Neural progenitor cell (in vitro differentiated cells): ENCODE measurements at regions not wholly inside any gene's neighbourhood (a gene's known extent, or its start where the extent isn't known, plus 50 kb on each side); places are given as distances from the start of the nearest gene placed in this dataset.

Experiments
- DNase-seq: peaks from one replicate; pipeline ENCODE4 v3.0.0-alpha.2; 2016; ENCODE audit warnings: low spot score
- H2AFZ ChIP-seq: fragments of 200-600 bp; sonication (generic); replicated peaks from 2 replicates; pipeline ENCODE4 v1.6.1; 2016; ENCODE audit warnings: antibody characterized with exemption
- H3F3A ChIP-seq: fragments of 200-600 bp; sonication (generic); 2 replicates; pipeline ENCODE4 v1.6.1; 2016; ENCODE audit warnings: antibody characterized with exemption, low read depth
- H3K27ac ChIP-seq: fragments of 200-600 bp; sonication (generic); 2 replicates; pipeline ENCODE4 v1.5.1; 2016; ENCODE audit warnings: mild to moderate bottlenecking
- H3K27me3 ChIP-seq: fragments of 200-600 bp; sonication (generic); 2 replicates; pipeline ENCODE4 v1.6.1; 2016; ENCODE audit warnings: mild to moderate bottlenecking, moderate library complexity
- H3K36me3 ChIP-seq: fragments of 200-600 bp; sonication (generic); 2 replicates; pipeline ENCODE4 v1.5.1; 2016
- H3K4me1 ChIP-seq: fragments of 200-600 bp; sonication (generic); 2 replicates; pipeline ENCODE4 v1.6.1; 2016; ENCODE audit warnings: mixed run types
- H3K4me2 ChIP-seq: fragments of 200-600 bp; sonication (generic); 2 replicates; pipeline ENCODE4 v1.6.1; 2016
- H3K4me3 ChIP-seq: fragments of 200-600 bp; sonication (generic); 2 replicates; pipeline ENCODE4 v1.5.1; 2016
- H3K79me2 ChIP-seq: fragments of 200-600 bp; sonication (generic); 2 replicates; pipeline ENCODE4 v1.6.1; 2016; ENCODE audit warnings: low read depth
- H3K9ac ChIP-seq: fragments of 200-600 bp; sonication (generic); 2 replicates; pipeline ENCODE4 v1.6.1; 2016
- H3K9me3 ChIP-seq: fragments of 200-600 bp; sonication (generic); 2 replicates; pipeline ENCODE4 v1.5.1; 2016; ENCODE audit warnings: low read depth
- H4K20me1 ChIP-seq: fragments of 200-600 bp; sonication (generic); 2 replicates; pipeline ENCODE4 v1.6.1; 2016; ENCODE audit warnings: low read depth
- H3K27ac Mint-ChIP-seq: 3 replicates; pipeline ENCODE4 v1.8.0; 2021; ENCODE audit warnings: mixed read lengths
- H3K27me3 Mint-ChIP-seq: 2 replicates; pipeline ENCODE4 v1.8.0; 2022; ENCODE audit warnings: low read depth, mild to moderate bottlenecking, inconsistent platforms, moderate library complexity, mixed read lengths; ENCODE audit not compliant: insufficient read depth
- H3K36me3 Mint-ChIP-seq: 3 replicates; pipeline ENCODE4 v1.8.0; 2021; ENCODE audit warnings: mixed read lengths
- H3K4me1 Mint-ChIP-seq: 3 replicates; pipeline ENCODE4 v1.8.0; 2021; ENCODE audit warnings: mixed read lengths
- H3K4me3 Mint-ChIP-seq: 3 replicates; pipeline ENCODE4 v1.8.0; 2021; ENCODE audit warnings: mild to moderate bottlenecking, moderate library complexity, mixed read lengths
- H3K9me3 Mint-ChIP-seq: 3 replicates; pipeline ENCODE4 v1.8.0; 2020; ENCODE audit warnings: mixed read lengths
- EZH2 ChIP-seq: fragments of 200-600 bp; sonication (generic); IDR thresholded peaks from 2 replicates; pipeline ENCODE4 v1.6.1; 2017; ENCODE audit warnings: antibody characterized with exemption, mild to moderate bottlenecking, moderate library complexity
- EZH2phosphoT487 ChIP-seq: fragments of 200-600 bp; sonication (generic); IDR thresholded peaks from 2 replicates; pipeline ENCODE4 v1.6.1; 2017; ENCODE audit warnings: antibody characterized with exemption
- TF ChIP-seq, protein P1 (sequence below): fragments of 200-600 bp; sonication (generic); IDR thresholded peaks from 2 replicates; pipeline ENCODE4 v1.5.1; 2017; ENCODE audit warnings: antibody characterized with exemption, mild to moderate bottlenecking

DNA sequence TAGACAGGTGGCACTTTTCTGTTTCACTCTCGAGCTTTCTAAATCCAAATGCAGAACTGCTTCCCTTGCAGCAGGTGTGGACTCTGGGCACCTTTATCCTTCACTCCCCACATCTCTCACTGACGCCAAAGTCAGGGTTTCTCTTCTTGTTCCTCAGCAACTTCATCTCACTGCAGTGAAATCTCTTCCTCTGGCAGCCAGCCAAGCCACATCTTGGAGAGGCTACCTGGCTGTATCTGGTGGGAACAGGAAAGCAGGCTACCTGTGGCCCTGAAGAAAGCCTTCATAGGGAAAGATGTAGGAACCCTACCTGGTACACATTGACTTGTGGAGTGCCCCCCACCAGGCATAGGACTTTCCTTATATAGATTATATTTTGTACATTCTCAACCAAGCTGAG lies 159.1 kb downstream of the UTP18 start:
- H3K36me3 Mint-ChIP-seq, result no peaks in the 10 kb centered on the region
- Histone ChIP-seq H3K27ac (no peak overlapping the region), H3K79me2 (no peaks in the 10 kb centered on the region), H3K4me1 (no peaks in the 10 kb centered on the region), H3K9ac (no peak overlapping the region), H4K20me1 (no peaks in the 10 kb centered on the region), H2AFZ (no peak overlapping the region), H3K4me3 (no peak overlapping the region), H3K4me2 (no peak overlapping the region), H3K36me3 (no peaks in the 10 kb centered on the region), H3K9me3 (no peaks in the 10 kb centered on the region), H3F3A (no peaks in the 10 kb centered on the region), H3K27me3 (no peaks in the 10 kb centered on the region)
- peaks cover 11% of the 10 kb centered on the region for H3K27me3 Mint-ChIP-seq
- no peaks in the 10 kb centered on the region for H3K9me3 Mint-ChIP-seq
- no peak overlapping the region for H3K27ac Mint-ChIP-seq
- DNase-seq, result no peak
- H3K4me1 Mint-ChIP-seq, result no peaks in the 10 kb centered on the region
- TF ChIP-seq EZH2 (no peak), EZH2phosphoT487 (no peak)
- TF ChIP-seq, protein P1, sequence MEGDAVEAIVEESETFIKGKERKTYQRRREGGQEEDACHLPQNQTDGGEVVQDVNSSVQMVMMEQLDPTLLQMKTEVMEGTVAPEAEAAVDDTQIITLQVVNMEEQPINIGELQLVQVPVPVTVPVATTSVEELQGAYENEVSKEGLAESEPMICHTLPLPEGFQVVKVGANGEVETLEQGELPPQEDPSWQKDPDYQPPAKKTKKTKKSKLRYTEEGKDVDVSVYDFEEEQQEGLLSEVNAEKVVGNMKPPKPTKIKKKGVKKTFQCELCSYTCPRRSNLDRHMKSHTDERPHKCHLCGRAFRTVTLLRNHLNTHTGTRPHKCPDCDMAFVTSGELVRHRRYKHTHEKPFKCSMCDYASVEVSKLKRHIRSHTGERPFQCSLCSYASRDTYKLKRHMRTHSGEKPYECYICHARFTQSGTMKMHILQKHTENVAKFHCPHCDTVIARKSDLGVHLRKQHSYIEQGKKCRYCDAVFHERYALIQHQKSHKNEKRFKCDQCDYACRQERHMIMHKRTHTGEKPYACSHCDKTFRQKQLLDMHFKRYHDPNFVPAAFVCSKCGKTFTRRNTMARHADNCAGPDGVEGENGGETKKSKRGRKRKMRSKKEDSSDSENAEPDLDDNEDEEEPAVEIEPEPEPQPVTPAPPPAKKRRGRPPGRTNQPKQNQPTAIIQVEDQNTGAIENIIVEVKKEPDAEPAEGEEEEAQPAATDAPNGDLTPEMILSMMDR, result no peak
- H3K4me3 Mint-ChIP-seq, result no peak overlapping the region

DNA sequence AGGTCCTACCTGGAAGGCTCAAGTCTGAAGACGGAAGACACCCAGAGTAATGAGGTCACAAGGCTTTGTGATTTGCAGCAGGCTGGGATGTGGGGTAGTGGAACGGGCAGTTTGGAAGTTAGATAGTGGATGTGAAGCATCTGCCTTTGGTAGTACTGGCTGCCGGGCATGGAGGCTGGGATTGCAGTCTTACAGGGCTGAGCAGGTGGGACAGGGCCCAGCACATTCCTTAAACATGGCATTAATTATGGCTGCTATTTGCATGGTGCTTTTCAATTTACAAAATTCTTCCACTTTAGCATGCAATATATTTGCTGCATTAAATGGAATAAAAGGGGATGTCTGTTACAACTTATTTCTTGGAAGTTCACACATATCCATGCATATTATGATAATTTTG lies 161.2 kb downstream of the UTP18 start:
- H4K20me1 ChIP-seq, result no peaks in the 10 kb centered on the region
- H3K27ac ChIP-seq, result no peak overlapping the region
- no peaks in the 10 kb centered on the region for H3K9me3 ChIP-seq
- no peaks in the 10 kb centered on the region for H3K36me3 Mint-ChIP-seq
- H3K4me3 ChIP-seq, result no peak overlapping the region
- H3K4me2 ChIP-seq, result no peak overlapping the region
- DNase-seq, result no peak
- no peak for TF ChIP-seq EZH2phosphoT487
- TF ChIP-seq, protein P1, result no peak
- TF ChIP-seq EZH2, result no peak
- no peaks in the 10 kb centered on the region for H3K79me2 ChIP-seq
- H3K27me3 ChIP-seq, result no peaks in the 10 kb centered on the region
- H3K4me1 ChIP-seq, result no peaks in the 10 kb centered on the region
- H3K9me3 Mint-ChIP-seq, result no peaks in the 10 kb centered on the region
- H2AFZ ChIP-seq, result no peak overlapping the region
- no peak overlapping the region for H3K4me3 Mint-ChIP-seq
- peaks cover 11% of the 10 kb centered on the region for H3K27me3 Mint-ChIP-seq
- H3K36me3 ChIP-seq, result no peaks in the 10 kb centered on the region
- no peaks in the 10 kb centered on the region for H3F3A ChIP-seq
- H3K27ac Mint-ChIP-seq, result no peak overlapping the region
- H3K9ac ChIP-seq, result no peak overlapping the region
- H3K4me1 Mint-ChIP-seq, result no peaks in the 10 kb centered on the region

DNA sequence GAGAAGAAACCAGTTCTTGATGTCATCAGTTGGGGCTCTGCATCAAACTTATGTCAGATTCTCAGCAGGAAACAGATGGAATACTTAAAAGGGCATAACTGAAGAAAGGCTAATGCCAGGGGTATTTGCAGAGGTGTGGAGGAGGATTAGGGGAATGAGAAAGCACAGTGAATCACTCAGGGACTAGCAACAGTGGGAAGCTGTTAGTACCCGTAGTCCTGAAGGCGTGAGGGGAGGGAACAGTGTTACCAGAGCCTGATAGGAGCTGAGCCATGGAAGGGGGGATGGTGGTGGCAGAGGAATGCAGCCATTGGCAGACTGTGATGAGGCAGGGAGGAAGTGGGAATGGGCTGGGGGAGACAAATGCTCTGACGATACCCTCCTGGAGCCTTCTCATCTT lies 162.3 kb downstream of the UTP18 start:
- no peaks in the 10 kb centered on the region for H3K36me3 ChIP-seq
- Mint-ChIP-seq H3K4me3 (no peak overlapping the region), H3K27ac (no peak overlapping the region), H3K27me3 (peaks cover 11% of the 10 kb centered on the region), H3K36me3 (no peaks in the 10 kb centered on the region), H3K9me3 (no peaks in the 10 kb centered on the region), H3K4me1 (no peaks in the 10 kb centered on the region)
- H3K27ac ChIP-seq, result no peak overlapping the region
- H3K9ac ChIP-seq, result no peak overlapping the region
- no peaks in the 10 kb centered on the region for H3K4me1 ChIP-seq
- no peaks in the 10 kb centered on the region for H3F3A ChIP-seq
- TF ChIP-seq, protein P1, result no peak
- TF ChIP-seq EZH2, result no peak
- TF ChIP-seq EZH2phosphoT487, result no peak
- H3K9me3 ChIP-seq, result no peaks in the 10 kb centered on the region
- no peak for DNase-seq
- H3K79me2 ChIP-seq, result no peaks in the 10 kb centered on the region
- H2AFZ ChIP-seq, result no peak overlapping the region
- H3K4me2 ChIP-seq, result no peak overlapping the region
- H3K4me3 ChIP-seq, result no peak overlapping the region
- H4K20me1 ChIP-seq, result no peaks in the 10 kb centered on the region
- no peaks in the 10 kb centered on the region for H3K27me3 ChIP-seq
